HEK293T (cell line): ENCODE measurements at regions not wholly inside any gene's neighbourhood (a gene's known extent, or its start where the extent isn't known, plus 50 kb on each side); places are given as distances from the start of the nearest gene placed in this dataset.

Source experiments
- CTCF ChIA-PET: fragments of 350-600 bp; formaldehyde crosslinking; extraction: SDS; loops from one replicate; lab custom pipeline; 2021; ENCODE audit warnings: antibody characterized with exemption, inconsistent platforms; lab: Yijun Ruan, JAX
- POLR2A ChIA-PET: fragments of 350-600 bp; formaldehyde crosslinking; extraction: SDS; loops from one replicate; lab custom pipeline; 2020; ENCODE audit warnings: antibody characterized with exemption, inconsistent platforms; lab: Yijun Ruan, JAX
- DNase-seq: peaks from one replicate; pipeline ENCODE4 v3.0.0; 2012; ENCODE audit warnings: mixed read lengths; ENCODE audit errors: extremely low spot score
- ARNT ChIP-seq: fragments of 450-650 bp; IDR thresholded peaks from 2 replicates; pipeline ENCODE4 v1.6.1; 2017; ENCODE audit warnings: mild to moderate bottlenecking
- BHLHE40 ChIP-seq: fragments of 450-650 bp; IDR thresholded peaks from 2 replicates; pipeline ENCODE4 v1.6.1; 2016; ENCODE audit warnings: mild to moderate bottlenecking, moderate library complexity, borderline replicate concordance
- CTBP1 ChIP-seq: fragments of 450-650 bp; IDR thresholded peaks from 2 replicates; pipeline ENCODE4 v1.6.1; 2016; ENCODE audit warnings: borderline replicate concordance
- ELF4 ChIP-seq: fragments of 450-650 bp; IDR thresholded peaks from 2 replicates; pipeline ENCODE4 v1.6.1; 2017; ENCODE audit warnings: antibody characterized with exemption
- FOXA1 ChIP-seq: fragments of 450-650 bp; IDR thresholded peaks from 2 replicates; pipeline ENCODE4 v1.6.1; 2016; ENCODE audit warnings: mild to moderate bottlenecking
- FOXK2 ChIP-seq: fragments of 450-650 bp; IDR thresholded peaks from 2 replicates; pipeline ENCODE4 v1.6.1; 2016; ENCODE audit warnings: mild to moderate bottlenecking
- FOXM1 ChIP-seq: fragments of 450-650 bp; IDR thresholded peaks from 2 replicates; pipeline ENCODE4 v1.6.1; 2017; ENCODE audit warnings: mild to moderate bottlenecking, borderline replicate concordance
- HDGF ChIP-seq: fragments of 450-650 bp; IDR thresholded peaks from 2 replicates; pipeline ENCODE4 v1.6.1; 2017; ENCODE audit warnings: antibody characterized with exemption, borderline replicate concordance
- L3MBTL2 ChIP-seq: fragments of 450-650 bp; conservative IDR thresholded peaks from 2 replicates; pipeline ENCODE4 v1.6.1; 2016; ENCODE audit warnings: mild to moderate bottlenecking
- LEF1 ChIP-seq: fragments of 450-650 bp; IDR thresholded peaks from 2 replicates; pipeline ENCODE4 v1.6.1; 2017; ENCODE audit warnings: mild to moderate bottlenecking, borderline replicate concordance
- NFRKB ChIP-seq: fragments of 450-650 bp; IDR thresholded peaks from 2 replicates; pipeline ENCODE4 v1.6.1; 2016; ENCODE audit warnings: mild to moderate bottlenecking, moderate library complexity
- PKNOX1 ChIP-seq: fragments of 450-650 bp; IDR thresholded peaks from 2 replicates; pipeline ENCODE4 v1.6.1; 2016
- SP1 ChIP-seq: fragments of 450-650 bp; IDR thresholded peaks from 2 replicates; pipeline ENCODE4 v1.6.1; 2017
- SUZ12 ChIP-seq: fragments of 450-650 bp; IDR thresholded peaks from 2 replicates; pipeline ENCODE4 v1.6.1; 2016; ENCODE audit warnings: mild to moderate bottlenecking
- TARDBP ChIP-seq: fragments of 450-650 bp; IDR thresholded peaks from 2 replicates; pipeline ENCODE4 v1.6.1; 2016
- ZNF384 ChIP-seq: fragments of 450-650 bp; IDR thresholded peaks from 2 replicates; pipeline ENCODE4 v1.6.1; 2016

- TF ChIP-seq NFRKB (no peak), ARNT (no peak), L3MBTL2 (no peak), FOXA1 (no peak), FOXK2 (no peak), HDGF (no peak), SUZ12 (no peak), SP1 (no peak), ZNF384 (no peak), CTBP1 (no peak), ELF4 (no peak), FOXM1 (no peak), BHLHE40 (no peak), PKNOX1 (no peak), LEF1 (no peak), TARDBP (no peak)
- POLR2A ChIA-PET: no interaction called here
- CTCF ChIA-PET: no interaction called here
- DNase-seq: no peak
These were observed 112.3 kb upstream of the PMFBP1 start for GRCh38 chr16:72284042-72284789.

GRCh38 chr16:72282362-72282761 is 110.4 kb upstream of the PMFBP1 start:
- no peak for DNase-seq
- ChIA-PET POLR2A (no interaction called here), CTCF (no interaction called here)
- no peak for TF ChIP-seq FOXM1
- TF ChIP-seq SUZ12: no peak
- TF ChIP-seq ELF4: no peak
- no peak for TF ChIP-seq PKNOX1
- no peak for TF ChIP-seq ARNT
- TF ChIP-seq L3MBTL2: no peak
- TF ChIP-seq LEF1: no peak
- no peak for TF ChIP-seq FOXA1
- TF ChIP-seq ZNF384: no peak
- TF ChIP-seq NFRKB: no peak
- no peak for TF ChIP-seq FOXK2
- TF ChIP-seq SP1: no peak

GRCh38 chr16:72278301-72278700 is 106.3 kb upstream of the PMFBP1 start:
- ChIA-PET CTCF (no interaction called here), POLR2A (no interaction called here)
- no peak for TF ChIP-seq FOXM1
- no peak for TF ChIP-seq TARDBP
- TF ChIP-seq ARNT: no peak
- no peak for TF ChIP-seq ZNF384
- TF ChIP-seq FOXK2: no peak
- no peak for TF ChIP-seq PKNOX1
- no peak for TF ChIP-seq NFRKB
- DNase-seq: no peak

GRCh38 chr16:72277749-72278148 is 105.8 kb upstream of the PMFBP1 start:
- ChIA-PET CTCF (no interaction called here), POLR2A (no interaction called here)
- DNase-seq: no peak
- TF ChIP-seq HDGF (no peak), NFRKB (no peak), FOXM1 (no peak), PKNOX1 (no peak), ELF4 (no peak), LEF1 (no peak), TARDBP (no peak), FOXK2 (no peak), ARNT (no peak), SUZ12 (no peak), BHLHE40 (no peak), FOXA1 (no peak), SP1 (no peak), ZNF384 (no peak), CTBP1 (no peak)

DNA sequence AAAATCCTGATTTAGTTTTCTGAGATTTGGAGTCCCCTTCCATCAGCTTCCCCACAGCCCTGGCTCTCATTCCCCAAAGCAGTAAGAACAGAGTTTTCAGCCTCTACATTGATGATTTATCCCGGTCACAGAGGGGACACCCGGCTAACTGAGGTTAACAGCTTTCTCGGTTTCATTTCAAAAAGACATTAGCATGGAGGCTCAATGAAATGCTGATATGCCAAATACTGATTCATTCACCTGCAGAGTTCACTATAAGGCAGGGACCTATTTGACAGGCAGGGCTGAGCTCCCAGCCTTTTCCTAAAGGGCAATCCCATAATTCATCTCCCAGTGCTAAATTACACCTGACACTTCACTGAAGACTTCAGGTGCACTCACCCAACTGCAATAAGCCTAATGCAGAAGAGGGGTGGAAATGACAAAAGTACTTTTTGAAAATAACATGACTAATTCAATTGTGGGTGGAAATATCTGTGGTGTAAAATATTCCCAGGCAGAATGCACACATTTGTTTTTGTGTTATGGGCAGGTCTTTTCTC is 99.8 kb upstream of the PMFBP1 start:
- TF ChIP-seq SUZ12: no peak
- TF ChIP-seq HDGF: no peak
- TF ChIP-seq L3MBTL2: no peak
- TF ChIP-seq ARNT: no peak
- TF ChIP-seq FOXA1: no peak
- no peak for TF ChIP-seq TARDBP
- TF ChIP-seq PKNOX1: no peak
- no peak for TF ChIP-seq BHLHE40
- no peak for TF ChIP-seq CTBP1
- no peak for TF ChIP-seq SP1
- TF ChIP-seq LEF1: no peak
- TF ChIP-seq FOXK2: no peak
- TF ChIP-seq ZNF384: no peak
- TF ChIP-seq FOXM1: no peak
- no peak for DNase-seq
- CTCF ChIA-PET: no interaction called here
- POLR2A ChIA-PET: no interaction called here
